Tibial nerve (tissue), 4 donors: ENCODE measurements at regions not wholly inside any gene's neighbourhood (a gene's known extent, or its start where the extent isn't known, plus 50 kb on each side); places are given as distances from the start of the nearest gene placed in this dataset.

Source experiments
- DNase-seq, 2 donors: peaks; one replicate each; pipeline ENCODE4 v3.0.0-alpha.2; 2019; ENCODE audit warnings: low spot score in 2 of 2
- H3K27ac ChIP-seq, 4 donors: fragments of 200-600 bp; sonication (generic) in 3 of 4; one replicate each; pipeline ENCODE4 v1.5.1; 2017 to 2019; ENCODE audit warnings: mild to moderate bottlenecking in 1 of 4
- H3K27me3 ChIP-seq, 2 donors: fragments of 200-600 bp; sonication (generic) in 1 of 2; one replicate each; pipeline versions ENCODE4 v1.5.1 to v1.6.0; 2017 to 2019
- H3K36me3 ChIP-seq, 3 donors: fragments of 200-600 bp; sonication (generic); one replicate each; pipeline ENCODE4 v1.5.1; 2018 to 2019
- H3K4me1 ChIP-seq, 4 donors: fragments of 200-600 bp; sonication (generic) in 3 of 4; one replicate each; pipeline ENCODE4 v1.5.1; 2017 to 2019
- H3K4me3 ChIP-seq, 4 donors: fragments of 200-600 bp; sonication (generic) in 3 of 4; one replicate each; pipeline ENCODE4 v1.5.1; 2017 to 2019; ENCODE audit warnings: mild to moderate bottlenecking in 1 of 4, moderate library complexity in 1 of 4
- H3K9me3 ChIP-seq, 4 donors: fragments of 200-600 bp; sonication (generic) in 3 of 4; one replicate each; pipeline ENCODE4 v1.5.1; 2017 to 2019
- CTCF ChIP-seq, 5 experiments: fragments of 200-600 bp in 3 of 5; fragments of 450-650 bp in 2 of 5; sonication (generic) in 3 of 5; IDR thresholded peaks; one replicate each; pipeline ENCODE4 v1.5.1; 2016 to 2019; ENCODE audit warnings: antibody characterized with exemption in 5 of 5, mild to moderate bottlenecking in 3 of 5, moderate library complexity in 2 of 5
- EP300 ChIP-seq, 2 donors: sonication (generic); formaldehyde crosslinking; IDR thresholded peaks; one replicate each; pipeline ENCODE4 v1.6.1; 2017; ENCODE audit warnings: antibody characterized with exemption in 2 of 2, mild to moderate bottlenecking in 1 of 2
- POLR2A ChIP-seq, 2 donors: fragments of 450-650 bp; IDR thresholded peaks; one replicate each; pipeline ENCODE4 v1.6.1; 2017; ENCODE audit warnings: antibody characterized with exemption in 2 of 2, mild to moderate bottlenecking in 2 of 2, moderate library complexity in 2 of 2
- WGBS, 2 donors: methylation state at CpG; one replicate each; pipeline ENCODE4 v1.1.5; 2018; 5-methylcytosine and 5-hydroxymethylcytosine counted together

- H3K4me1 ChIP-seq: no peaks in the 10 kb centered on the region
- no peak for DNase-seq
- H3K4me3 ChIP-seq: no peak overlapping the region
- WGBS, 2 donors: 41 to 49% methylated on average over 4 of the region's 4 CpGs
- H3K9me3 ChIP-seq: no peaks in the 10 kb centered on the region
- no peaks in the 10 kb centered on the region for H3K27me3 ChIP-seq
- H3K36me3 ChIP-seq: no peaks in the 10 kb centered on the region
- no peak overlapping the region for H3K27ac ChIP-seq
- TF ChIP-seq CTCF (IDR thresholded peaks at IDR 0.05) (no peak), POLR2A (IDR thresholded peaks at IDR 0.05) (no peak), EP300 (IDR thresholded peaks at IDR 0.05) (no peak)
Measured at GRCh38 chr5:98468188-98468869, 305.1 kb upstream of the RGMB start.

GRCh38 chr5:98470747-98471146 is 302.7 kb upstream of the RGMB start:
- WGBS, 2 donors: 84 to 86% methylated on average over 2 of the region's 2 CpGs
- no peak for DNase-seq
- Histone ChIP-seq H3K4me3 (no peak overlapping the region), H3K4me1 (no peaks in the 10 kb centered on the region), H3K36me3 (no peaks in the 10 kb centered on the region), H3K27me3 (no peaks in the 10 kb centered on the region), H3K9me3 (no peaks in the 10 kb centered on the region), H3K27ac (no peak overlapping the region)
- TF ChIP-seq POLR2A (IDR thresholded peaks at IDR 0.05) (no peak), EP300 (IDR thresholded peaks at IDR 0.05) (no peak), CTCF (IDR thresholded peaks at IDR 0.05) (no peak)

- DNase-seq: no peak
- H3K27me3 ChIP-seq: no peaks in the 10 kb centered on the region
- no peak overlapping the region for H3K27ac ChIP-seq
- H3K4me3 ChIP-seq: no peak overlapping the region
- H3K36me3 ChIP-seq: no peaks in the 10 kb centered on the region
- no peaks in the 10 kb centered on the region for H3K9me3 ChIP-seq
- TF ChIP-seq POLR2A (IDR thresholded peaks at IDR 0.05) (no peak), CTCF (IDR thresholded peaks at IDR 0.05) (no peak), EP300 (IDR thresholded peaks at IDR 0.05) (no peak)
- WGBS, 2 donors: 97 to 98% methylated on average over 2 of the region's 2 CpGs
- H3K4me1 ChIP-seq: no peaks in the 10 kb centered on the region
Measured at GRCh38 chr5:98471458-98471857, 302.0 kb upstream of the RGMB start.

GRCh38 chr5:98474216-98474615 is 299.2 kb upstream of the RGMB start:
- Histone ChIP-seq H3K9me3 (no peaks in the 10 kb centered on the region), H3K4me1 (no peaks in the 10 kb centered on the region), H3K36me3 (no peaks in the 10 kb centered on the region), H3K27ac (no peak overlapping the region), H3K27me3 (no peaks in the 10 kb centered on the region), H3K4me3 (no peak overlapping the region)
- 82 to 85% methylated on average over 2 of the region's 2 CpGs for WGBS, 2 donors
- no peak for TF ChIP-seq CTCF (IDR thresholded peaks at IDR 0.05)
- no peak for TF ChIP-seq EP300 (IDR thresholded peaks at IDR 0.05)
- TF ChIP-seq POLR2A (IDR thresholded peaks at IDR 0.05): no peak
- no peak for DNase-seq

GRCh38 chr5:98474782-98475181 is 298.7 kb upstream of the RGMB start:
- WGBS, 2 donors: 53 to 76% methylated on average over 3 of the region's 3 CpGs
- TF ChIP-seq POLR2A (IDR thresholded peaks at IDR 0.05) (no peak), EP300 (IDR thresholded peaks at IDR 0.05) (no peak), CTCF (IDR thresholded peaks at IDR 0.05) (no peak)

More at GRCh38 chr5:98474782-98475181, 298.7 kb upstream of the RGMB start:
- Histone ChIP-seq H3K27ac (no peak overlapping the region), H3K4me1 (no peaks in the 10 kb centered on the region), H3K9me3 (no peaks in the 10 kb centered on the region), H3K4me3 (no peak overlapping the region), H3K36me3 (no peaks in the 10 kb centered on the region), H3K27me3 (no peaks in the 10 kb centered on the region)
- DNase-seq: no peak
